Ascending aorta (tissue), 2 donors: ENCODE measurements at regions not wholly inside any gene's neighbourhood (a gene's known extent, or its start where the extent isn't known, plus 50 kb on each side); places are given as distances from the start of the nearest gene placed in this dataset.

ENCODE experiments used
- DNase-seq, 2 donors: peaks; one replicate each; pipeline ENCODE4 v3.0.0-alpha.2; 2019; ENCODE audit warnings: low spot score in 2 of 2
- H3K27ac ChIP-seq, 2 donors: fragments of 200-600 bp; sonication (generic); one replicate each; pipeline ENCODE4 v1.5.1; 2016 to 2017; ENCODE audit warnings: mild to moderate bottlenecking in 1 of 2
- H3K27me3 ChIP-seq: fragments of 200-600 bp; sonication (generic); one replicate; pipeline ENCODE4 v1.5.1; 2017
- H3K36me3 ChIP-seq, 2 donors: fragments of 200-600 bp; sonication (generic); one replicate each; pipeline ENCODE4 v1.5.1; 2016
- H3K4me1 ChIP-seq, 2 donors: fragments of 200-600 bp; sonication (generic); one replicate each; pipeline ENCODE4 v1.5.1; 2016 to 2017; ENCODE audit warnings: mild to moderate bottlenecking in 1 of 2
- H3K4me3 ChIP-seq, 2 donors: fragments of 200-600 bp; sonication (generic); one replicate each; pipeline ENCODE4 v1.5.1; 2016 to 2017; ENCODE audit warnings: mild to moderate bottlenecking in 1 of 2
- H3K9me3 ChIP-seq, 2 donors: fragments of 200-600 bp; sonication (generic); one replicate each; pipeline ENCODE4 v1.5.1; 2016
- intact Hi-C: fragments of 100-400 bp; cut with DNase I; formaldehyde crosslinking; loops from one replicate; pipeline ENCODE4 v1.15.1; 2023
- TF ChIP-seq, protein P1 (sequence below), 3 experiments: fragments of 200-600 bp in 2 of 3; fragments of 450-650 bp in 1 of 3; sonication (generic) in 2 of 3; IDR thresholded peaks; one replicate each; pipeline ENCODE4 v1.5.1; 2016 to 2019; ENCODE audit warnings: antibody characterized with exemption in 3 of 3, mild to moderate bottlenecking in 1 of 3, moderate library complexity in 1 of 3

DNA sequence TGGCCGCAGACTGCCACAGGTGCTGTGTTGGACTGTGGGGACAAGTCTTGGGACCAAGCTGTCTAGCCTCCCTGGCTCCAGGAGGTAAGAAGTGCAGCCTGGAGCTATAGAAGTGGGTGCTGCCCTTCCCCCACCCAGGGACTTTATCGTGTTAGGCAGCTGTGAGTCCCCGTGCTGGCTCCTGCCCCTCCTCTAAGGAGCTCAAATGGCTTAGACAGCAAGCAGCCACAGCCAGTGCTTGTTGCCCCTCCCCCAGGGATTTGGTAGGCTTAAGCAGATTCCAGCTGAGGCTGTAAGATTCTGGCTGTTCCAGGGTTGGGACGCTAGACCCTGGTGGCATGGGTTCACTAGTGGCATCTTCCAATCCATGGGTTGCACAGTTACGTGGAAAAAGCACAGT lies 979.4 kb upstream of the PCDH10 start:
- H3K9me3 ChIP-seq: no peaks in the 10 kb centered on the region
- H3K27ac ChIP-seq: no peak overlapping the region
- no peaks in the 10 kb centered on the region for H3K27me3 ChIP-seq
- intact Hi-C loops: no loop called here
- no peaks in the 10 kb centered on the region for H3K36me3 ChIP-seq
- TF ChIP-seq, protein P1, sequence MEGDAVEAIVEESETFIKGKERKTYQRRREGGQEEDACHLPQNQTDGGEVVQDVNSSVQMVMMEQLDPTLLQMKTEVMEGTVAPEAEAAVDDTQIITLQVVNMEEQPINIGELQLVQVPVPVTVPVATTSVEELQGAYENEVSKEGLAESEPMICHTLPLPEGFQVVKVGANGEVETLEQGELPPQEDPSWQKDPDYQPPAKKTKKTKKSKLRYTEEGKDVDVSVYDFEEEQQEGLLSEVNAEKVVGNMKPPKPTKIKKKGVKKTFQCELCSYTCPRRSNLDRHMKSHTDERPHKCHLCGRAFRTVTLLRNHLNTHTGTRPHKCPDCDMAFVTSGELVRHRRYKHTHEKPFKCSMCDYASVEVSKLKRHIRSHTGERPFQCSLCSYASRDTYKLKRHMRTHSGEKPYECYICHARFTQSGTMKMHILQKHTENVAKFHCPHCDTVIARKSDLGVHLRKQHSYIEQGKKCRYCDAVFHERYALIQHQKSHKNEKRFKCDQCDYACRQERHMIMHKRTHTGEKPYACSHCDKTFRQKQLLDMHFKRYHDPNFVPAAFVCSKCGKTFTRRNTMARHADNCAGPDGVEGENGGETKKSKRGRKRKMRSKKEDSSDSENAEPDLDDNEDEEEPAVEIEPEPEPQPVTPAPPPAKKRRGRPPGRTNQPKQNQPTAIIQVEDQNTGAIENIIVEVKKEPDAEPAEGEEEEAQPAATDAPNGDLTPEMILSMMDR (IDR thresholded peaks at IDR 0.05): no peak
- no peak overlapping the region for H3K4me3 ChIP-seq
- H3K4me1 ChIP-seq: no peaks in the 10 kb centered on the region
- DNase-seq: no peak

DNA sequence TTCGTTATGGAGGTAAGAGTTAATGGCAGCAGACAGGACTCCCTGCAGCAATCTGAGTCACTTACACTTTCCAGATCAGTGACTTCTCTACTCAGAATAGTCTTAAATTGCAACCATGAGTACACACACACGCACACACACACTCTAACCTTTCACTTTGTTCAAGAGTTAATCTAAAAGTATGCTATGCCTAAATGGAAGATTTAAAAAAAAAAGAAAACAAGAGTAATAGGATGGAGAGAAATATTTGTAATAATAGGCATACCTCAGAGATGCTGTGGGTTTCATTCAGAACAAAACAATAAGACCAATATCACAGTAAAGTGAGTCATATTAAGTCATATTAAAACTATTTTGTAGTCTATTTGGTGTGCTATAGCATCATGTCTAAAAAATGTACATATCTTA lies 969.1 kb upstream of the PCDH10 start:
- intact Hi-C loops: no loop called here

DNA sequence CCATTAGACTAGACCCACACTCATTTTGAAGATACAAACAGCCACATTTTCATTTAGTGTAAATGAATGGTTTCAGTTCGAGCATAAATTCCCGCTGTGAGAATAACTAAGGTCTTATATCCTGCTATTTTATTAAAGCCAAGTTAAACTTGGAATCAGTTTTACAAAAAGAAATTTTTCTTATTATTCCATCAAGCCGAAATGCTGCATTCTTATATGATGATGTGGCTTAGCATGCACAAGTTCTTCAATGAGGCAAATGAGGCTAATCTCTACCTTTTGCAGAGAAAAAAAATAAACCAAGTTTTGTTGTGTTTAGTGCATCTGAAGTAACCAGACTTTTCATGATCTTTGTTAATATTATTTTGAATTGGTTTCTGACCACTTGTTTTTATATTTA lies 953.9 kb upstream of the PCDH10 start:
- Histone ChIP-seq H3K27ac (no peak overlapping the region), H3K36me3 (no peaks in the 10 kb centered on the region), H3K27me3 (no peaks in the 10 kb centered on the region), H3K4me1 (no peaks in the 10 kb centered on the region), H3K4me3 (no peak overlapping the region), H3K9me3 (no peaks in the 10 kb centered on the region)
- no peak for DNase-seq
- intact Hi-C loops: no loop called here
- TF ChIP-seq, protein P1 (IDR thresholded peaks at IDR 0.05): no peak

More for the DNA sequence above, 969.1 kb upstream of the PCDH10 start:
- Histone ChIP-seq H3K27me3 (no peaks in the 10 kb centered on the region), H3K9me3 (no peaks in the 10 kb centered on the region), H3K36me3 (no peaks in the 10 kb centered on the region), H3K4me3 (no peak overlapping the region), H3K27ac (no peak overlapping the region), H3K4me1 (no peaks in the 10 kb centered on the region)
- TF ChIP-seq, protein P1 (IDR thresholded peaks at IDR 0.05): no peak
- DNase-seq: no peak

DNA sequence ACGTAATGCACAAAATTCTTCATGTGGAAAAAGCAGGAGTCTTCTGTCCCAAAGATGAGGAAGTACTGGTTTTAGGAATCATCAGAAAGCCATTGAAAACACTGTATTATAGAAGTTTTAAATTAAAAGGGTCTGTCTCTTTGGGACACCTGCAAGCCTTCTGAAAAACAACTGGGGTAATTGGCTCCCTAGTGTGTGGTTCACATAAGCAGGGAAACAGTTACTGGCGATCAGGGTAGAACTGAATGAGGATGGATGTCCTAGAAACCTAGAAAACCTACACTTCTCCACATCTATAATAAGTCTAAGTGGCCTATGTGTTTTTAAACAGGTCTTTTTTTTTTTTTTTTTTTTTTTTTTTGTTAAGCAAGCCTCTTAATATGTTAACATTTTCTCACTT lies 945.5 kb upstream of the PCDH10 start:
- TF ChIP-seq, protein P1 (IDR thresholded peaks at IDR 0.05): no peak

DNA sequence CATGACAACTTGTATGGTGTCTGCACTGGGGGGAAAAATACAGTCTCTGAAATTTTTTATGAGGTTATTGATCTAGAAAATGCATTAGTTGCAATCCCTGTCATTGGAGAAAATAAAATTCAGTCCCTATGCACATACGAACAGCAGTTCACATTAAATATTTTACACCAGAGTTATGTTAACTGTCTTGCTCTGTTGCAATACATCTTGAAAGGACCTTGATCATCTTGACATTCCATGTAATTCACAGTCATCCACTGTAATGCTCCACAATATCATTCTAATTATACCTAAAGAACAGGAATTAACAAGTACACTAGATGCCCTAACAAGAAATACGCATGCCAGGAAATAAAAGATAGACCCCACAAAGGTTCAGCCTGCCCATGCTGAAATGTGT lies 934.6 kb upstream of the PCDH10 start:
- intact Hi-C loops: no loop called here
- Histone ChIP-seq H3K4me3 (no peak overlapping the region), H3K27ac (no peak overlapping the region), H3K36me3 (no peaks in the 10 kb centered on the region), H3K4me1 (no peaks in the 10 kb centered on the region), H3K9me3 (no peaks in the 10 kb centered on the region), H3K27me3 (no peaks in the 10 kb centered on the region)
- no peak for DNase-seq
- TF ChIP-seq, protein P1 (IDR thresholded peaks at IDR 0.05): no peak

More for the DNA sequence above, 945.5 kb upstream of the PCDH10 start:
- intact Hi-C loops: no loop called here
- Histone ChIP-seq H3K36me3 (no peaks in the 10 kb centered on the region), H3K9me3 (no peaks in the 10 kb centered on the region), H3K27ac (no peak overlapping the region), H3K4me3 (no peak overlapping the region), H3K4me1 (no peaks in the 10 kb centered on the region), H3K27me3 (no peaks in the 10 kb centered on the region)
- no peak for DNase-seq

DNA sequence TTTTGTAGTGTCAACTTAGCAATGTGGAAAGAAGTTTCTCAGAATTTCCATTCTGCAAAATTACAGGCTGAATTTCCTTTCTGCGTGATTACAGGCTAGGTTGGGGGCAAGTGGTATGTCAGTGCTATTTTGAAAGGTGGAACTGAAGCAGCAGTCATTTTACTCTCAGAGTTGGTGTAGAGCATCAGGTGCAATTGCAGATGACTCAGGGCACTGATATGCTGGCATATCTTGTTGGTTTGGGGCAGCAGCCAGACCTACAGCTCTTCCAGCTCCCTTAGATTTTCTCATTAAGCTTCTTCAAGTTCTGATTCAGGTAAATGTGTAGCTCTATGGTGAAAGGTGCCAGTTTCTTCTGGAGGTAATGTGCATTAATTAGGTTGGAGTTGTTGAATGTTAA lies 930.7 kb upstream of the PCDH10 start:
- intact Hi-C loops: no loop called here
- no peak for DNase-seq
- TF ChIP-seq, protein P1 (IDR thresholded peaks at IDR 0.05): no peak

More for the DNA sequence above, 930.7 kb upstream of the PCDH10 start:
- no peak overlapping the region for H3K27ac ChIP-seq
- no peaks in the 10 kb centered on the region for H3K36me3 ChIP-seq
- H3K4me3 ChIP-seq: no peak overlapping the region
- no peaks in the 10 kb centered on the region for H3K27me3 ChIP-seq
- no peaks in the 10 kb centered on the region for H3K9me3 ChIP-seq
- H3K4me1 ChIP-seq: no peaks in the 10 kb centered on the region
